Uterus (tissue), 3 donors: ENCODE measurements at regions not wholly inside any gene's neighbourhood (a gene's known extent, or its start where the extent isn't known, plus 50 kb on each side); places are given as distances from the start of the nearest gene placed in this dataset.
A peak's percentile ranks its signal among the peaks of the same experiment; 100 is the strongest.
"Not testable (repeated sequence)": the region's sequence is repeated elsewhere in the genome, so short reads cannot be mapped to it uniquely, and the experiment has no call there.

Source experiments
- DNase-seq, 2 donors: peaks; one replicate each; pipeline ENCODE4 v3.0.0-alpha.2; 2019 to 2020
- H3K27ac ChIP-seq, 2 donors: fragments of 200-600 bp; sonication (generic); 1 replicate in 1 of 2; 2 replicates in 1 of 2; pipeline ENCODE4 v1.5.1; 2016 to 2018
- H3K27me3 ChIP-seq, 2 donors: fragments of 200-600 bp; sonication (generic); one replicate each; pipeline ENCODE4 v1.5.1; 2018 to 2019; ENCODE audit warnings: control low read depth in 1 of 2
- H3K36me3 ChIP-seq, 2 donors: fragments of 200-600 bp; sonication (generic); one replicate each; pipeline ENCODE4 v1.5.1; 2019; ENCODE audit warnings: control low read depth in 1 of 2
- H3K4me1 ChIP-seq, 2 donors: fragments of 200-600 bp; sonication (generic); one replicate each; pipeline ENCODE4 v1.5.1; 2018 to 2019; ENCODE audit warnings: control low read depth in 1 of 2
- H3K4me3 ChIP-seq, 2 donors: fragments of 200-600 bp; sonication (generic); 1 replicate in 1 of 2; 2 replicates in 1 of 2; pipeline ENCODE4 v1.5.1; 2018 to 2019; ENCODE audit warnings: mild to moderate bottlenecking in 1 of 2
- H3K9me3 ChIP-seq, 2 donors: fragments of 200-600 bp; sonication (generic); one replicate each; pipeline ENCODE4 v1.5.1; 2019; ENCODE audit warnings: control low read depth in 1 of 2
- POLR2A ChIP-seq, 2 donors: fragments of 450-650 bp; IDR thresholded peaks; one replicate each; pipeline ENCODE4 v1.6.1; 2016; ENCODE audit warnings: antibody characterized with exemption in 2 of 2, mild to moderate bottlenecking in 1 of 2, moderate library complexity in 1 of 2
- intact Hi-C: fragments of 100-400 bp; cut with DNase I; formaldehyde crosslinking; loops from one replicate; pipeline ENCODE4 v1.15.1; 2023; ENCODE audit warnings: low total_unique reads
- TF ChIP-seq, protein P1 (sequence below), 4 experiments: fragments of 200-600 bp in 2 of 4; fragments of 450-650 bp in 2 of 4; sonication (generic) in 2 of 4; IDR thresholded peaks; one replicate each; pipeline ENCODE4 v1.5.1; 2016 to 2019; ENCODE audit warnings: antibody characterized with exemption in 4 of 4, mild to moderate bottlenecking in 2 of 4, moderate library complexity in 1 of 4
- donor health status: DM: yes; HTN: yes; CAD: no.

DNA sequence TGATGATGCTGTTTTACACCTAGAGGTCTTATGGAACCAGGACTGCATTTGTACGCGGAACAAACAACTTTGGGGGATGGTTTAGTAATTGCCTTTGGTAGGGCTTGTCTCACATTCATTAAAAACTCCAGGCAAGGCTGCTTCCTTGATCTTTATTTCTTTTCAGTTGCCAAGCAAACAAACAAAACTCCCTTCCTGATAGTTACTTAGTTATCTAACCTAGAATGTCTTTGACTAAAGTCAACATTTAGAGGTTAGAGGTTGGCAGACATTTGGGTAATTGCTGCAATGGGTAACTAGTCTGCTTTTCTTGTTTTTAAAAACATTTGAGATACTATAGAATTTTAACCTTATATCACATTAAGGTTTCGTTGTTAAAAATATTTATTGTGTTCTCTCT lies 500.9 kb upstream of the PTBP2 start:
- TF ChIP-seq, protein P1, sequence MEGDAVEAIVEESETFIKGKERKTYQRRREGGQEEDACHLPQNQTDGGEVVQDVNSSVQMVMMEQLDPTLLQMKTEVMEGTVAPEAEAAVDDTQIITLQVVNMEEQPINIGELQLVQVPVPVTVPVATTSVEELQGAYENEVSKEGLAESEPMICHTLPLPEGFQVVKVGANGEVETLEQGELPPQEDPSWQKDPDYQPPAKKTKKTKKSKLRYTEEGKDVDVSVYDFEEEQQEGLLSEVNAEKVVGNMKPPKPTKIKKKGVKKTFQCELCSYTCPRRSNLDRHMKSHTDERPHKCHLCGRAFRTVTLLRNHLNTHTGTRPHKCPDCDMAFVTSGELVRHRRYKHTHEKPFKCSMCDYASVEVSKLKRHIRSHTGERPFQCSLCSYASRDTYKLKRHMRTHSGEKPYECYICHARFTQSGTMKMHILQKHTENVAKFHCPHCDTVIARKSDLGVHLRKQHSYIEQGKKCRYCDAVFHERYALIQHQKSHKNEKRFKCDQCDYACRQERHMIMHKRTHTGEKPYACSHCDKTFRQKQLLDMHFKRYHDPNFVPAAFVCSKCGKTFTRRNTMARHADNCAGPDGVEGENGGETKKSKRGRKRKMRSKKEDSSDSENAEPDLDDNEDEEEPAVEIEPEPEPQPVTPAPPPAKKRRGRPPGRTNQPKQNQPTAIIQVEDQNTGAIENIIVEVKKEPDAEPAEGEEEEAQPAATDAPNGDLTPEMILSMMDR (IDR thresholded peaks at IDR 0.05), result no peak
- TF ChIP-seq POLR2A (IDR thresholded peaks at IDR 0.05), result no peak
- DNase-seq, result no peak
- H3K9me3 ChIP-seq, result no peaks in the 10 kb centered on the region
- H3K36me3 ChIP-seq, result no peaks in the 10 kb centered on the region
- no peaks in the 10 kb centered on the region for H3K27me3 ChIP-seq
- no peaks in the 10 kb centered on the region for H3K4me1 ChIP-seq
- intact Hi-C loops, result no loop called here
- no peak overlapping the region for H3K4me3 ChIP-seq
- no peak overlapping the region for H3K27ac ChIP-seq

DNA sequence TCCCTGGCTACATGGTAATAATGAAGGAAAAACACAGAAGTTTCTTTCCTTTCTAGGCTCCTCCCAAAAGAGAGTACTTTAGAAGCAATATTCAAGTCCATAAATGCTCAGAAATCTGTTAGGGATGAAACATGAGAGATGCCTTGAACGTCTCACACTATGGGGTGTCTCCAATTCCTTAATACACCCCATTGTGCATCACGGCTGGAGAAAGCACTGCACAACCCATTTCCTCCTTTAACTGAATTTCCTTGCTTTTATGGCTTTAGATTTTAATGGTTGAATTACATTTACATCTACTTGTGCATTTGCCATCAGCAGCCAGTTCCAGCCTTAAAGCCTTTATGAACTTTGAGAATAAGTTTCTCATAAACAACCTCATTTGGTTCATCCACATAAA lies 498.9 kb upstream of the PTBP2 start:
- intact Hi-C loops, result no loop called here
- no peak overlapping the region for H3K4me3 ChIP-seq
- no peak for DNase-seq

DNA sequence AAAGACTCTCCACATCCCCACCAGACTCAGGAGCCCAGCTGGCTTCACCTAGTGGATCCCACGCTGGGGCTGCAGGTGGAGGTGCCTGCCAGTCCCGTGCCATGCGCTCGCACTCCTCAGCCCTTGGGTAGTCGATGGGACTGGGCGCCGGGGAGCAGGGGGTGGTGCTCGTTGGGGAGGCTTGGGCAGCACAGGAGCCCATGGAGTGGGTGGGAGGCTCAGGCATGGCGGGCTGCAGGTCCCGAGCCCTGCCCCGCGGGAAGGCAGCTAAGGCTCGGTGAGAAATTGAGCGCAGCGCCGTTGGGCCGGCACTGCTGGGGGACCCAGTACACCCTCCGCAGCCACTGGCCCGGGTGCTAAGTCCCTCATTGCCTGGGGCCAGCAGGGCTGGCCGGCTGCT lies 497.4 kb upstream of the PTBP2 start:
- H3K27ac ChIP-seq, H3K4me1 ChIP-seq, intact Hi-C loops, DNase-seq, H3K4me3 ChIP-seq, H3K36me3 ChIP-seq, H3K27me3 ChIP-seq, H3K9me3 ChIP-seq: not testable (repeated sequence)

More for the DNA sequence above, 498.9 kb upstream of the PTBP2 start:
- H3K36me3 ChIP-seq, result no peaks in the 10 kb centered on the region
- no peaks in the 10 kb centered on the region for H3K27me3 ChIP-seq
- H3K4me1 ChIP-seq, result no peaks in the 10 kb centered on the region
- TF ChIP-seq POLR2A (IDR thresholded peaks at IDR 0.05), result no peak
- TF ChIP-seq, protein P1 (IDR thresholded peaks at IDR 0.05), result no peak
- H3K9me3 ChIP-seq, result no peaks in the 10 kb centered on the region
- H3K27ac ChIP-seq, result no peak overlapping the region

DNA sequence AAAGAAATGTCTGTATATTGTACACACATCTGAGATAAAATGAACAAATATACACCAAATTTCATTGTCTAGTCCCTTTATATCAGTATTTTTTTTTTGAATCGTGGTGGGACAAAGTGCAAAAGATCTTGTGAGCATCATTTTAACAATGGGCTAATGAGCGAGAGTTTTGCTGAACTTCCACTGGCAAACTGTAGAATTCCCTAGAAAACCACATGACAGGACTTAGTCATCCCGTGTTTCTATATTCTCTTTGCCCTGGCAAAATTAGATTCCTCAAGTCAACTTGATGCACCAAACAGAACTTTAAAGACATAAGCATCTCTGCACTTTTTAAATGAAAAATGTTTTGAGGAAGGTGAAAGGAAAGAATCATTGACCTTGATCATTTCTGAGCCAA lies 488.2 kb upstream of the PTBP2 start:
- Histone ChIP-seq H3K4me1 (no peaks in the 10 kb centered on the region), H3K9me3 (no peaks in the 10 kb centered on the region), H3K27me3 (no peaks in the 10 kb centered on the region), H3K36me3 (no peaks in the 10 kb centered on the region), H3K4me3 (no peak overlapping the region), H3K27ac (no peak overlapping the region)
- intact Hi-C loops, result no loop called here
- no peak for DNase-seq
- TF ChIP-seq, protein P1 (IDR thresholded peaks at IDR 0.05), result no peak
- no peak for TF ChIP-seq POLR2A (IDR thresholded peaks at IDR 0.05)

DNA sequence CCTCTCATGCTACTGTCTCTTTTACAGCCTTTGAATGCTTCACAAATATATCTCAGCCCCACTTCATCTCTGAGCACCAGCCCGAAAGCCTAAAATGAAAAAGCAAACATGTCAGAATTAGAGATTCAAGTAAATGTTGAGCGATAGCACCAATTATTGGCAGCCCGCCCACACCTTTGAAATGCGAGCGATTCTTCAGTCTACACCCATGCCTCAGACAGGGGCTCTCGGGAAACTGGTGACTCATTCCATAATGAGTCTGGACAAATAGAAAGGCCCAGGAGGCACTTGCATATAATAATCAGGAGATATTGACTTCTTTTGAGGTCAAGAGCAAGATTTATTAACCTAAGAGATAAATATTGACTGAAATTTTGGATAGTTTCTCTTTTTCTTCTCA lies 487.3 kb upstream of the PTBP2 start:
- H3K36me3 ChIP-seq, result no peaks in the 10 kb centered on the region
- H3K4me1 ChIP-seq, result no peaks in the 10 kb centered on the region
- no peak overlapping the region for H3K4me3 ChIP-seq
- H3K27me3 ChIP-seq, result no peaks in the 10 kb centered on the region
- DNase-seq, result peak; percentile 18 to 38
- no peaks in the 10 kb centered on the region for H3K9me3 ChIP-seq
- H3K27ac ChIP-seq, result peak overlapping the region; percentile 10 to 25
- intact Hi-C loops, result no loop called here
- TF ChIP-seq POLR2A (IDR thresholded peaks at IDR 0.05), result no peak
- TF ChIP-seq, protein P1 (IDR thresholded peaks at IDR 0.05), result no peak

DNA sequence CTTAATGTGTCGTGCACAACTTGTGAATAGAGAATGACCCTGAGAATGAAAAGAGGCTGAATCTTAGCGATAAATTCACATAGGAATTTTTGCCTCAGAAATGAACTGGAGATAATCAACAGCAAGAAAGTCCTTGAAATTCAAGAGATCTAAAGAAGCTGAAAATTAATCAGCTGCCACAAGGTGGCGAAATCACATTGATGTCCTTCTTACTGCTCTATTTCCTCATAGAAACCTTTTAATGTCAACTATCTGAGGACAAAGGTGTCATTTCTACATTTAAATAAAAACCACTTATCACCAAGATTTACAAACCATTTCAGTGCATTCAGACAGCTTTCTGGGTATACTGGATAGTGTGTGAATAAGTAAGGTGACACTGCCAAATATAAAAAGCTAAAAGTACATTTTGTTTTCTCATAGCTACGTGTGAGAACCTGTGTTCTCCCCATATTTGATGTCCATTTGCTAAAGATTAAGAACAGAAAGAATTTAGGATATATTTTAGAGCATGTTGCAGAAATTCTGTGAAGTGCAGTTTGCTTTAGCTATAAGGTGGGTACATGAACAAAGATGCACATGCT lies 485.3 kb upstream of the PTBP2 start:
- no peak overlapping the region for H3K4me3 ChIP-seq
- H3K27ac ChIP-seq, result no peak overlapping the region
- intact Hi-C loops, result loop anchor here (5.0 kb wide), 1 partner anchor 1811 kb away; no protein-coding TSS in a partner anchor
- no peaks in the 10 kb centered on the region for H3K27me3 ChIP-seq
- no peaks in the 10 kb centered on the region for H3K4me1 ChIP-seq
- TF ChIP-seq, protein P1 (IDR thresholded peaks at IDR 0.05), result peak; percentile 53 to 58 (median 56)
- TF ChIP-seq POLR2A (IDR thresholded peaks at IDR 0.05), result no peak
- H3K36me3 ChIP-seq, result no peaks in the 10 kb centered on the region
- DNase-seq, result peak; percentile 15 to 44
- no peaks in the 10 kb centered on the region for H3K9me3 ChIP-seq
